H4 (cell line): ENCODE measurements at regions not wholly inside any gene's neighbourhood (a gene's known extent, or its start where the extent isn't known, plus 50 kb on each side); places are given as distances from the start of the nearest gene placed in this dataset.
A peak's percentile ranks its signal among the peaks of the same experiment; 100 is the strongest.
"Not testable (repeated sequence)": the region's sequence is repeated elsewhere in the genome, so short reads cannot be mapped to it uniquely, and the experiment has no call there.

Source experiments
- DNase-seq: peaks from one replicate; pipeline ENCODE4 v3.0.0-alpha.2; 2015; ENCODE audit warnings: low spot score

DNA sequence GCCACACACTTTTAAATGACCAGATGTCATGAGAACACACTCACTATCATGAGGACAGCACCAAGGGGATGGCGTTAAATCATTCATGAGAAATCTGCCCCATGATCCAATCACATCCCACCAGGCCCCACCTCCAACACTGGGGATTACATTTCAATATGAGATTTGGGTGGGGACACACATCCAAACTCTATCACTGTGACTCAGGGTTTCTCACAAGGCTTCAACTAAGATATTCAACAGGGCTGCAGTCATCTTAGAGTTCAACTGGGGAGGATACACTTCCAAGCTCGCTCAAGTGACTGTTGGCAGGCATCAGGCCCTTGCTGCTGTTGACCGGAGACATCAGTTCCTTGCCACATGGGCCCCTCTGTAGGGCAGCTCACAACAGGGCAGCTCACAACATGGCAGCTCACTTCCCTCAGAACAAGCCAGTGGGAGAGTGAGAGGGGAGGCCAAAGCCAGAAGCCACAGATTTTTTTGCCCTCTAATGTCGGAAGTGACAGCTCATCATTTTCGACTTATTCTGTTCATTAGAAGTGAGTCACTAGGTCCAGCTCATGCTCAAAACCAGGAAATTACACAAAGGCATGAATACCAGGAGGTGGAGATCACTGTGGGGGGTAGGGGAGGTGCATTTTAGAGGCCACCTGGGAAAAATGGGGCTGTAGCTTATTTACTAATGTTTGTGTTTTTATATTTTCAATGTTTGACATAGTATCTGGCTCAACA is 50.8 kb upstream of the PTHLH start:
- peak; percentile 85 for DNase-seq

GRCh38 chr12:28024231-28024995 is 51.9 kb upstream of the PTHLH start:
- peak; percentile 43 for DNase-seq

DNA sequence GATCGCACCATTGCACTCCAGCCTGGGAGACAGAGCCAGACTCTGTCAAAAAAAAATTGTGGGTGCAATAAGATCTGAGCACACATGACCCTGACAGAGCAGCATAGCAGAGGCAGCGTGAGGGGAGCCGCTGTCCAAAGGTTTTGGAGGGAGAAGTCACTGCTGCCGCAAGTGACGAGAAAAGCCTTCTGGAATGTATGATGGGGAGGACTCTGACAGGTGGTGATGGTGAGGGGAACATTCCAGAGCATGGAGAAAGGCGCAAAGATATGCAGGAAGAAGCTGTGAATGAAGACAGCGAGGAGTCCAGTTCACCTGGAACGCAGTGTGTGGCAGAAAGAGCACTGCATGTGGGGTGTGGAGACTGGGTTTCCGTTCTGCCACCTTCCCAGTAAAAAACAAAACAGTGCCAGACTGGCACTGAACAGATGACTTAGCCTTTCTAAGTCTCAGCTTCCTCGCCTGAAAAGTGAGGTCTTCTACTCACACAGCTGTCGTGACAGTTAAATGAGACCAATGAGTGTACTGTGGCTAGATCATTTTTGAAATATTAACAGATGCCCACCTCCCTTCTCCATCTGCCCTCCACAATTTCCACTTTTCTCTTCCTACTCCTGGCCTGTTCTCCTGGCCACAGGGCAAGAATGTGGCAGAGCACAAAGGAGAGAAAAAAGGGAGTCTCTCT is 53.4 kb upstream of the PTHLH start:
- DNase-seq, result no peak

DNA sequence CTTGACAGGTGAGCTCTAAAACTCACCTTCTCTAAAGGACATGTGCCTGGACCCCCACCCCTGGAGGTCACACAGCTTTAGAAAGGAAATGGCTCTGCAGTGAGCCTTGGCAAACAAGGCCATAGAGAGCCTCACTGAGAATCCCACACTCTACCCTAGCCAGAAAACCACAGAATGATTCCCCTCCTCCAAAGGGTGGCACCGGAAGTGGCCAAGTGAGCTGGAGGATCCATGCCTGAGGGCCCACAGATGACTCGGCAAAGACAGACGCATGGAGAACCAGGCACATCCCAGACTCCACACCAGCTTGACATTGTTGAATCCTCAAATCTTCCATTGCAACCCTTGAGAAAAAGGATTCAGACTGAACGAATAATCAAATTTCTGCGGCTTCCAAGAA is 54.2 kb upstream of the PTHLH start:
- peak; percentile 86 for DNase-seq

DNA sequence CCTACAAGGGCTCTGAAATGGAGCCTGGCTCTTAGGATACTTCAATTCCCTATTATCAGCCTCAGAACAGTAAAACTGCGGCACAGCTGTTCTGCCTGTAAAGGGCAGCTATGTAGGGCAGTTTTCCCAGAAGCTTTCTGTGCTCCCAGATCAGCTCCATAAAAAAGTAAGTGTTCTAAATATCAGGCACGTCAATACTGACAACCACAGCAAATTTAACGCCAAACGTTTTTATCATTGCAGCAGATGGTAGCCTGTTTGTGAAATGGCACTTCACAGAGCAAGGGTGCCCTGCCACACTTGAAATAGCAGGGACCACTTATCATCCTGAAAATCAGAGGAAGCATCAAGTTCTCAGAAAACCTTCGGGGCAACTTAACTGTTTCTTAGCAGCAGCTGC is 54.8 kb upstream of the PTHLH start:
- no peak for DNase-seq

DNA sequence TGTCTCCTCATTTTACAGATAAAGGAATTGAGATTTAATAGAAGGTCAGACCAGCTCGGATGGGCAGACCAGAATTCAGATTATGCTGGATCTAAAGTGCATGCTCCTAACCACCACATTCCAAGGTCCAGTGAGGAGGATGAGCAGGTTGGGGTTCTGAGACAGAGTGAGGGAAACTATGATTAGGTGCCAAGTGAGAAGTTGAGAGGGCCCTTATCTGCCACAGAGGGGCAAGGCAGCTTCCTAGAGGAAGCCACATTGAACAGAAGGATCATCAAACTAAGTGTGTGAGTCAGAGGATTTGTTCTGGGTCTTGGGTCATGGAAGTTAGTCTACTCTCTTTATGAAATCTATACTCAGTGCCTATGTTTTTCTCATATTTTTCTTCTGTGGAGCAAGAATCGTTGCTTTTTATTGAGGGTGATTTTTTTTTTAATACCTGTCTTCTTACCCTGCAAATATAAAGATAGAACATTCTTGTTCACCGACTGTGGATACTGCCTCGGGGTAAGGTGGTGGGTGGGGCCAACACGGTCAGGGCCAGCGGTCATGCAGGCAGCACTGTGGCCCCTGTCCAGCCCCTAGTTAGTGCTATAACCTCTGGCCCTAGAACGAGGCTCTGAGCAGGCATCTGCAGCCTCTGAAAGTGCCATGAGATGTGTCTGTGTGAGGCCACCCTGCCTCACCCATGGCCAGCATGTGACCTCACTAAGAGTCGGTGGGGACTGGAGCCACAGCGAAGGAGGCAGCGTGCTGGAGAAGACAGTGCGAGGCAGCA is 55.6 kb upstream of the PTHLH start:
- DNase-seq, result no peak

DNA sequence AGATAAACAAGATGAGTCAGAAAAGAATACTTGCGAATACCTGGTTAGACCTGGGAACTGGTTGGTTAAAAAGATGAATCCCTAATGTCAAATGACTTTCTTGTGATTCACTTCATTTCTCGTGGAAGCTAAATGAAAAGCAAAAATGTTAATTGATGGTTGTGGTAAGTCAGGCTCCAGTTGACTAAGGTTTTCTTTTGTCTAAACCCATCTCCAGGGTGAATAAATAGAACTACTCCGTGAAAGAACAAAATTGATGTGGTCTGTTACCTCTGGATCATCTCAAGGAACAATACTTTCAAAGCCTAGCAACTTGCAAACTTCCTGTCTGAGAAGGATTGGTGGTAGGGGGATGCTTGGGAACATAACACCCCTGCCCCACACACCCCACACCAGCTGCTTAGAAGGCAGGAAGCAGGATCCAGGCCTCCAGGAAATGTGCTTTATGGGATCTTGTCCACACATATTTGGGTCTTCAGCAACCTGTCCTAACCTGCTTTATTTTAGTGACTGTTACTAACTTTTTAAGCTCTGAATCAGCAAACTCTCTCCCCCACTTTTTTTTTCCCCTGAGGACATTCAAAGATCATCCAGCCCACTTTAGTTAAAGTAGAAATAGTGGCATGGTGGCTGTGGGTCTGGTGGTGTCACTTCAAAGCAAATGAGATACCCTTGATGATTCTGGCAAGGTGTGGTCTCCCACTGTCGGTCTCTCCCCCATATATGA is 60.4 kb upstream of the PTHLH start:
- no peak for DNase-seq

DNA sequence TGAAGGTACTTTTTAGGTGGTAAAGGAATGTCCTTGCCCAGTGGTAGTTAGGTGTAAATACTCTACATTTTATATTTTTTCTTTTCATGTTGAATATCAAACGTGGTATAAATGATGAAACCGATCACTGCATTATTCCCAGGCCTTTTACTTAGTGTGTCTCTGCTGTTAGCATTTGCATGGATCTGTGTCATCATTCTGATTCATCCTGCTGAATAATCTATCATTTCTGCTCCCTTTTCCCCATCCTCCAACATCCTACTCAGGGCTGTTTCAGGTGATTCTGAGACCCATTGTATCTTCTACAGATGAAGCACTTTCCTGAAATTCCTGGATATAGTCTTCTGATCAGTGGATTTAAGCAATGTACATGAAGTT is 61.0 kb upstream of the PTHLH start:
- no peak for DNase-seq

GRCh38 chr12:28034271-28034670 is 61.7 kb upstream of the PTHLH start:
- no peak for DNase-seq

DNA sequence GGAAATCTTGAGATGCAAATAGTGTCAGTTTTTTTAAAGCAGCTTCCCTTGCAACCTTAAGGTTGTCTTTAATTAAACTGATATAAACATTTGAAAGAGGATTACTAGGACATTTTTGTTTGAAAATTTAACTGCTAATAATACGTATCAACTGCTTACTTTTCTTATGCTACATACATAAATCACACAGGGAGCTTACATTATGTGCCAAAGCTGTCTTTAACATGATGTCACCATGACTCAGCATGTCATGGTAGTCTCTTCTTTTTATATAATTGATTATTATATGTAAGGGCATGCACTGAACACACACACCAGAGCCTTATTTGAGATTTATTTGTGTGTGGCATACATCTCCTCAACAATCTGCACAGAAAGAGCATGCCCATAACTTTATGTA is 63.0 kb upstream of the PTHLH start:
- DNase-seq, result peak; percentile 39

GRCh38 chr12:28036940-28037339 is 64.4 kb upstream of the PTHLH start:
- no peak for DNase-seq

DNA sequence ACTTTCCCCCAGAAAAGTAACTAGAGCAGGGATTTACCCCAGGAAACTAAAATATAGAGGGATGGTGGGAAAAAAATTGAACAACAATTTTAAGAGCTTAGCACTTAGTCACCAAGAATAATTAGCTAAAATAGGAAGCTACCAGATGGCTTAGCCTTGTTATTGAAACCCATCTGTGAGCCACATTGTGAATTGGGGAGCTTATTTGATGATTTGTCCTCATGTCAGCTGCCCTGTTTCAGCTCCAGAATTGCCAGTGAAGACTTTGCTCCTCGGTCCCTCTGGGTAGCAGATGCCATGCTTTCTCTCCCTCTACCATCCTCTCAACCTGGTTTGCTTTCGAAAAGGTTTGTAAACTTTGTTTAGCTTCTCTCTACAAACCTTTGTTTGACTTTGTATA is 67.7 kb upstream of the PTHLH start:
- no peak for DNase-seq

DNA sequence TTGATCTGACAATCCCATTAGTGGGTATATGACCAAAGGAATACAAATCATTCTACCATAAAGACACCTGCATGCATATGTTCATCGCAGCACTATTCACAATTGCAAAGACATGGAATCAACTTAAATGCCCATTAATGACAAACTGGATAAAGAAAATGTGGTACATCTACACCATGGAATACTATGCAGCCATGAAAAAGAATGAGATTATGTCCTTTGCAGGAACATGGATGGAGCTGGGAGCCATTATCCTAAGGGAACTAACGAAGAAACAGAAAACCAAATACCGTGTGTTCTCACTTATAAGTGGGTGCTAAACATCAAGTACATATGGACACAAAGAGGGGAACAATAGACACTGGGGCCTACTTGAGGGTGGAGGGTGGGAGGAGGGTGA is 74.1 kb upstream of the PTHLH start:
- not testable (repeated sequence) for DNase-seq

DNA sequence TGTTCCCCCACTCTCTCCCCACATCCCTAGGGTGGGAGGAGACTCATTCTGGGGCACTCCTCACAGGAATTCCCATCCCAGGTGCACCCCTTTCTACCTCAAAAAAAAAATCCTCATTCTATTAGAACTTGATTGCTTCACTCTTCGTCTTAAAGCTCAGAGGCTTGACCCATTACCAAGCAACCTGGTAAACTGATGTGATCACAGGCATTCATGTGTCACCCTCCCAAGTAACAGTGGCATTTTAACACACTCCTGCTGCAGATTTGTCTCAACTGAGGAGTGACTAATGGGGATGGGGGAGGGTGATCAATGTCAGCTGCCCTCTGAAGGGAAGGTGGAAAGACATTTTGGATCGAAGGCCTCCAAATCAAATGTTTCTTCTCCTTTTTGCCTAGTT is 78.1 kb upstream of the PTHLH start:
- no peak for DNase-seq

- DNase-seq, result no peak
Measured at GRCh38 chr12:28051516-28052354, 79.2 kb upstream of the PTHLH start.

GRCh38 chr12:28053564-28053963 is 81.0 kb upstream of the PTHLH start:
- DNase-seq, result no peak

DNA sequence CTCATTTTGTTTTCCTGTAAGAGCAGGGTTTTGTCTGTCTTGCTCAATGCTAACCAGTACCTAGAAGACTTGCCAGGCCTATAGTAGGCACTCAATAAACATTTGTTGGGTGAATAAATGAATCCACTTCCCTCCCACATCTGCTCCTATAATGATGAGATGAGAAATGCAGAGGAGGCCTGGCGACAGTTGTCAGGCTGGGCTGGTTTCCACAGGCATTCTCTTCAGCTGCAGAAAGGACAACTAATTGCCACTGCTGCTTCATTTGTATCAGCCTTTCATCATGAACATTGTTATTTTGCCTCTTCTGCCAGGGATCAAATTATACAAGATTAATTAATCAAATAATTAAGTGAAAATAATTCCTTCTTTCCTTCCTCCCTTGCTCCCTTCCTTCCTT is 82.0 kb upstream of the PTHLH start:
- no peak for DNase-seq

- peak; percentile 93 for DNase-seq
Measured at GRCh38 chr12:28057856-28058615, 85.5 kb upstream of the PTHLH start.

- DNase-seq, result no peak
Measured at GRCh38 chr12:28059220-28059619, 86.7 kb upstream of the PTHLH start.

- no peak for DNase-seq
Measured at GRCh38 chr12:28059668-28060067, 87.1 kb upstream of the PTHLH start.
